ENCODE measurements at regions not wholly inside any gene's neighbourhood (a gene's known extent, or its start where the extent isn't known, plus 50 kb on each side); places are given as distances from the start of the nearest gene placed in this dataset.

DNA sequence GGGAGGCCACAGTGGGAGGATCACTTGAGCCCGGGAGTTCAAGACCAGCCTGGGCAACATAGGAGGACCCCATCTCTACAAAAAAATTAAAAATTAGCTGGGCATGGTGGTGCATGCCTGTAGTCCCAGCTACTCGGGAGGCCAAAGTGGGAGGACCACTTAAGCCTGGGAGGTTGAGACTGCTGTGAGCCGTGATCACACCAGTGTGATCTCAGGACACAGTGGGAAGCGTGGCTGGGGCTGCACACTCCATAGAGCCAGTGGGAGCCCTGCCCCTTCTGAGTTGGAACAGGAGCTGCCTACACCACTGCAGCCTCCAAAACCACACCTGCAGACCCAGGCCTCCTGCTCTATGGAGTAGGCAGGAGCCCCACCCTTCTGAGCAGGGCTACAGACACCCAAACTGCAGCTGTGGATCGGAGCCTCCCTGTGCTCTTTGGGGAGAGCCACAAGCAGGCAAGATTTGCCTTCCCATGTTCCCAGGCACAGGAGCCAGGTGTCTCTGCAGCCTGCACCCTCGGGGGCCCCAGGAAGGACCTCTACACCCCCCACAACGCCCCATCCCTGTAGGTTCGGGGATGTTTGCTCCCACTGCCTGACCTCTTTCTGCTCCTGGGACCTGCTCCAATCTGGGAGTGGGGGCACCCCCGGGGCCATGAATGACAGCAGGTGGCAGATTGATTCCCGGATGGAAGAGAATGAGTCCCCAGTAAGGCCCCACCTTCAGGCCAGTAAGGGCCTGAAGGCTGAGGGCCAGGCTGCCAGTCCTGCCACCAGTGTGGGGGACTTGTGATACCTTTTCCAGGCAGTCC is 245.4 kb downstream of the BUD13 start:
- CTCF ChIA-PET, result no interaction called here
- TF ChIP-seq, protein P1, sequence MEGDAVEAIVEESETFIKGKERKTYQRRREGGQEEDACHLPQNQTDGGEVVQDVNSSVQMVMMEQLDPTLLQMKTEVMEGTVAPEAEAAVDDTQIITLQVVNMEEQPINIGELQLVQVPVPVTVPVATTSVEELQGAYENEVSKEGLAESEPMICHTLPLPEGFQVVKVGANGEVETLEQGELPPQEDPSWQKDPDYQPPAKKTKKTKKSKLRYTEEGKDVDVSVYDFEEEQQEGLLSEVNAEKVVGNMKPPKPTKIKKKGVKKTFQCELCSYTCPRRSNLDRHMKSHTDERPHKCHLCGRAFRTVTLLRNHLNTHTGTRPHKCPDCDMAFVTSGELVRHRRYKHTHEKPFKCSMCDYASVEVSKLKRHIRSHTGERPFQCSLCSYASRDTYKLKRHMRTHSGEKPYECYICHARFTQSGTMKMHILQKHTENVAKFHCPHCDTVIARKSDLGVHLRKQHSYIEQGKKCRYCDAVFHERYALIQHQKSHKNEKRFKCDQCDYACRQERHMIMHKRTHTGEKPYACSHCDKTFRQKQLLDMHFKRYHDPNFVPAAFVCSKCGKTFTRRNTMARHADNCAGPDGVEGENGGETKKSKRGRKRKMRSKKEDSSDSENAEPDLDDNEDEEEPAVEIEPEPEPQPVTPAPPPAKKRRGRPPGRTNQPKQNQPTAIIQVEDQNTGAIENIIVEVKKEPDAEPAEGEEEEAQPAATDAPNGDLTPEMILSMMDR (IDR thresholded peaks at IDR 0.05; ENCODE audit: low read depth, low read length), result no peak

DNA sequence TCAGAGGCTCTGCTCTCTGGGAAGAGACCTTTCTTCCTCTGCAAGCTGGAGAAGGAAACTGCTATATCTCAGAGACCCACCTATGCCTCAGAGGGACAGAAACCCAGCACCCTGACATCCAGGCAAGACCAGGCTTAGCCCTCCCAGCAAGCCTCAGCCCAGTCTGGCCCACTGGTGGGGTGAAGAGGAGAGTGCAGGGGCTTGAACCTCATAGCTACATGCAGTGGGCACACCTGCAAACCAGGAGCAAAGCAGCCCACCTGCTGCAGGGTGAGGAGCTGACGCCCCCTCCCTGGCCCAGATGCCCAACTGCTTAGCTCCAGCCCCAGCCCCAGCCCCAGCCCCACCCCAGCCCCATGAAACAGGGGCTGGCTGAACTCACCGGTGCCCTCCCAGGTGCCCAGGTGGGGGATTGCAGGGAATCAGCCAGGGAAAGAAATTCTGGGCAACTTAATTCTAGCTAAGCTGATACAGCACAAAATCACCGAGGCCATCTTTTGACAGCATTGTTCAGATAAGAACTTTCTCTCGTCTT is 246.8 kb downstream of the BUD13 start:
- no peaks in the 10 kb centered on the region for H3K9me3 ChIP-seq (ENCODE audit: control insufficient read depth, insufficient read depth, low read length)
- TF ChIP-seq, protein P1 (IDR thresholded peaks at IDR 0.05; ENCODE audit: low read depth, low read length), result no peak
- no peak for DNase-seq (ENCODE audit: low read depth, low spot score)
- H3K27ac ChIP-seq (ENCODE audit: low read depth, low read length), result no peak overlapping the region
- ChIA-PET CTCF (no interaction called here), POLR2A (no interaction called here)
- H3K4me3 ChIP-seq (ENCODE audit: low read depth, low read length), result no peak overlapping the region
- H3K27me3 ChIP-seq (ENCODE audit: control insufficient read depth, insufficient read depth, low read length), result peaks cover 5% of the 10 kb centered on the region

More for the DNA sequence above, 245.4 kb downstream of the BUD13 start:
- Histone ChIP-seq H3K4me3 (ENCODE audit: low read depth, low read length) (no peak overlapping the region), H3K9me3 (ENCODE audit: control insufficient read depth, insufficient read depth, low read length) (no peaks in the 10 kb centered on the region), H3K27me3 (ENCODE audit: control insufficient read depth, insufficient read depth, low read length) (peaks cover 5% of the 10 kb centered on the region), H3K27ac (ENCODE audit: low read depth, low read length) (no peak overlapping the region)
- POLR2A ChIA-PET, result no interaction called here
- no peak for DNase-seq (ENCODE audit: low read depth, low spot score)

DNA sequence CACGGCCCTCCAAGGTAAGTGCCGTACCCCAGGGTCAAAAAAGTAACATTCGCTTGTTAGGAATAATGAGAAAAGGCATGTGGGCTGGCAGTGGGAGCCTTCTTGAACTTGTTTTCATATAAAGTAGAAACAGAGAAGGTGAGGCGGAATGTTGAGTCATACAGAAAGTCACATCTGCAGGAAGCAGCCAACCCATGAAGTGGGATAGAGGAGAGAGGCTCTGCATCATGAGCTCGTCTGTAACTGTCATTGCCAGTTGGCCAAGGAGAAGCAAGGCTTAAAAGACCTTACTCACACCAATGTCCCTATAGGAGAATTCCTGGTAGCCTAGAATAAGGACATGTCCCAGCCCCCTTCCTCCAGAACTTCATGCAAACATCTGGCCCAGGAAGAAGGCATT is 253.3 kb downstream of the BUD13 start:
- Histone ChIP-seq H3K4me3 (ENCODE audit: low read depth, low read length) (no peak overlapping the region), H3K9me3 (ENCODE audit: control insufficient read depth, insufficient read depth, low read length) (no peaks in the 10 kb centered on the region), H3K27ac (ENCODE audit: low read depth, low read length) (no peak overlapping the region), H3K27me3 (ENCODE audit: control insufficient read depth, insufficient read depth, low read length) (no peaks in the 10 kb centered on the region)
- ChIA-PET CTCF (no interaction called here), POLR2A (no interaction called here)
- no peak for DNase-seq (ENCODE audit: low read depth, low spot score)
- TF ChIP-seq, protein P1 (IDR thresholded peaks at IDR 0.05; ENCODE audit: low read depth, low read length), result no peak

DNA sequence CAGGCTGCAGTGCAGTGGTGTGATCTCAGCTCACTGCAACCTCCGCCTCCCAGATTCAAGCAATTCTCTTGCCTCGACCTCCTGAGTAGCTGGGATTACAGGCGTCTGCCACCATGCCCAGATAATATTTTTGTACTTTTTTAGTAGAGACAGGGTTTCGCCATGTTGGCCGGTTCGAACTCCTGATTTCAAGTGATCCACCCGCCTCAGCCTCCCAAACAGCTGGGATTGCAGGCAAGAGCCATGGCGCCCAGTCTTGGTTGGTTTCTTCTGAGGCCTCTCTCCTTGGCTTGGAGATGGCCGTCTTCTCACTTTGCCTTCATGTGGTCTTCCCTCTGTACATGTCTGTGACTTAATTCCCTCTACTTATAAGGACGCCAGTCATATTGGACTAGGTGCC is 254.6 kb downstream of the BUD13 start:
- ChIA-PET POLR2A (no interaction called here), CTCF (no interaction called here)
- H3K27ac ChIP-seq (ENCODE audit: low read depth, low read length), result no peak overlapping the region
- TF ChIP-seq, protein P1 (IDR thresholded peaks at IDR 0.05; ENCODE audit: low read depth, low read length), result no peak
- no peaks in the 10 kb centered on the region for H3K9me3 ChIP-seq (ENCODE audit: control insufficient read depth, insufficient read depth, low read length)
- no peaks in the 10 kb centered on the region for H3K27me3 ChIP-seq (ENCODE audit: control insufficient read depth, insufficient read depth, low read length)
- DNase-seq (ENCODE audit: low read depth, low spot score), result no peak
- H3K4me3 ChIP-seq (ENCODE audit: low read depth, low read length), result no peak overlapping the region

DNA sequence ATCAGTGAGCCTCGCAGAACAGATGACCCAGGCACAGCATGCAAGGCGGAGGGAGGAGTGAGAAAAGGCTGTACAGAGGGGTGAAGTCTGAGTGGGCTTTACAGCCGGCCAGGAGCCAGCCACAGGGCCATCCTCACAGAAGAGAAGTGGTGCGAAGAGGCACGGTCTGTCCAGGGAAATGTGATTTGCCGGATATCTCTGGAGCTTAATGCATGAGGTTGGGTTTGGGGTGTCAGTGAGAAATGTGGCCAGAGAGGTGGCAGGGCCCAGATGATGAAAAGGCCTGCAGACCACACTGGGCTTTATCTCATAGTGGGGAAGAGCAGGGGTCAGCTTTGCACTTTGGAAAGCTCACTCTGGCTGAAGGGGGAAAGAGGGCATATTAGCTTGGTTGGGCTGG is 255.2 kb downstream of the BUD13 start:
- CTCF ChIA-PET, result no interaction called here
- POLR2A ChIA-PET, result no interaction called here
- H3K27ac ChIP-seq (ENCODE audit: low read depth, low read length), result no peak overlapping the region
- TF ChIP-seq, protein P1 (IDR thresholded peaks at IDR 0.05; ENCODE audit: low read depth, low read length), result no peak
- no peak for DNase-seq (ENCODE audit: low read depth, low spot score)
- H3K4me3 ChIP-seq (ENCODE audit: low read depth, low read length), result no peak overlapping the region
- no peaks in the 10 kb centered on the region for H3K27me3 ChIP-seq (ENCODE audit: control insufficient read depth, insufficient read depth, low read length)
- H3K9me3 ChIP-seq (ENCODE audit: control insufficient read depth, insufficient read depth, low read length), result no peaks in the 10 kb centered on the region
